ENCODE measurements at regions not wholly inside any gene's neighbourhood (a gene's known extent, or its start where the extent isn't known, plus 50 kb on each side); places are given as distances from the start of the nearest gene placed in this dataset.

- ChIA-PET CTCF (interaction anchor here (0.8 kb wide), 1 partner anchor 109 kb away, joined by 3 read pairs; no protein-coding TSS in a partner anchor), POLR2A (interaction anchor here (0.7 kb wide), 1 partner anchor 13 kb away, joined by 3 read pairs; no protein-coding TSS in a partner anchor)
- TF ChIP-seq JUN (CRISPR knock-in tag; IDR thresholded peaks at IDR 0.05), result no peak
- no peak for TF ChIP-seq MLX (CRISPR knock-in tag; IDR thresholded peaks at IDR 0.05)
- TF ChIP-seq NFE2L1 (CRISPR knock-in tag; IDR thresholded peaks at IDR 0.05), result no peak
- no peak for TF ChIP-seq ARID4B (CRISPR knock-in tag; IDR thresholded peaks at IDR 0.05; ENCODE audit: borderline replicate concordance)
- TF ChIP-seq AR (CRISPR knock-in tag; IDR thresholded peaks at IDR 0.05), result no peak
- TF ChIP-seq GABPB1 (CRISPR knock-in tag; IDR thresholded peaks at IDR 0.05), result no peak
- TF ChIP-seq FOXK1 (CRISPR knock-in tag; IDR thresholded peaks at IDR 0.05), result no peak
- TF ChIP-seq ELF4 (CRISPR knock-in tag; IDR thresholded peaks at IDR 0.05; ENCODE audit: low read depth), result no peak
- Mint-ChIP-seq H3K4me1 (no peaks in the 10 kb centered on the region), H3K27me3 (ENCODE audit: low read depth) (no peaks in the 10 kb centered on the region), H3K36me3 (no peaks in the 10 kb centered on the region), H3K9me3 (no peaks in the 10 kb centered on the region), H3K27ac (no peak overlapping the region), H3K4me3 (no peak overlapping the region)
- DNase-seq (ENCODE audit: low spot score), result no peak
- ATAC-seq, result no peak
These were observed 113.4 kb upstream of the PDE1A start for GRCh38 chr2:182540252-182540651.

GRCh38 chr2:182541268-182541667 lies 114.4 kb upstream of the PDE1A start:
- Mint-ChIP-seq H3K27ac (no peak overlapping the region), H3K36me3 (no peaks in the 10 kb centered on the region), H3K4me3 (no peak overlapping the region), H3K27me3 (ENCODE audit: low read depth) (no peaks in the 10 kb centered on the region), H3K9me3 (no peaks in the 10 kb centered on the region), H3K4me1 (no peaks in the 10 kb centered on the region)
- DNase-seq (ENCODE audit: low spot score), result no peak
- POLR2A ChIA-PET, result no interaction called here
- no peak for ATAC-seq
- CTCF ChIA-PET, result no interaction called here
- TF ChIP-seq USF2 (CRISPR knock-in tag; IDR thresholded peaks at IDR 0.05) (no peak), TEAD4 (CRISPR knock-in tag; IDR thresholded peaks at IDR 0.05) (no peak), ZNF423 (CRISPR knock-in tag; IDR thresholded peaks at IDR 0.05) (no peak), ATF2 (CRISPR knock-in tag; IDR thresholded peaks at IDR 0.05; ENCODE audit: borderline replicate concordance, low read depth) (no peak), ERG (CRISPR knock-in tag; IDR thresholded peaks at IDR 0.05) (no peak), E2F1 (CRISPR knock-in tag; IDR thresholded peaks at IDR 0.05) (no peak), CTCF (IDR thresholded peaks at IDR 0.05) (no peak), ZNF138 (CRISPR knock-in tag; conservative IDR thresholded peaks at IDR 0.05) (no peak), OVOL2 (CRISPR knock-in tag; IDR thresholded peaks at IDR 0.05; ENCODE audit: borderline replicate concordance) (no peak), FOXK1 (CRISPR knock-in tag; IDR thresholded peaks at IDR 0.05) (no peak), ETV6 (CRISPR knock-in tag; IDR thresholded peaks at IDR 0.05) (no peak), ZNF671 (CRISPR knock-in tag; IDR thresholded peaks at IDR 0.05) (no peak), ZNF219 (CRISPR knock-in tag; IDR thresholded peaks at IDR 0.05; ENCODE audit: borderline replicate concordance) (no peak), MYBL2 (CRISPR knock-in tag; IDR thresholded peaks at IDR 0.05) (no peak)

Measured in WTC11 (cell line).